Fibroblast of villous mesenchyme (primary cell): ENCODE measurements at regions not wholly inside any gene's neighbourhood (a gene's known extent, or its start where the extent isn't known, plus 50 kb on each side); places are given as distances from the start of the nearest gene placed in this dataset.

Experiments used
- DNase-seq: peaks from one replicate; pipeline ENCODE4 v3.0.0-alpha.2; 2010; ENCODE audit warnings: low read depth
- H3K4me3 ChIP-seq: 2 replicates; pipeline ENCODE4 v1.5.1; 2011; ENCODE audit warnings: low read depth, mild to moderate bottlenecking, low read length
- CTCF ChIP-seq: IDR thresholded peaks from 2 replicates; pipeline ENCODE4 v1.5.1; 2012; ENCODE audit warnings: low read depth, mild to moderate bottlenecking, low read length; ENCODE audit not compliant: insufficient read depth

- DNase-seq: no peak
- no peak overlapping the region for H3K4me3 ChIP-seq
- no peak for TF ChIP-seq CTCF
Observed at GRCh38 chr12:115362339-115362976, 678.5 kb upstream of the TBX3 start.

- TF ChIP-seq CTCF: no peak
- H3K4me3 ChIP-seq: no peak overlapping the region
- no peak for DNase-seq
Observed at GRCh38 chr12:115357681-115358080, 673.7 kb upstream of the TBX3 start.

- no peak for TF ChIP-seq CTCF
- no peak overlapping the region for H3K4me3 ChIP-seq
- no peak for DNase-seq
Observed at GRCh38 chr12:115355301-115355700, 671.3 kb upstream of the TBX3 start.

GRCh38 chr12:115354007-115354890 is 670.3 kb upstream of the TBX3 start:
- peak overlapping the region; percentile 49 for H3K4me3 ChIP-seq
- no peak for TF ChIP-seq CTCF
- peak; percentile 96 for DNase-seq

- TF ChIP-seq CTCF: no peak
- H3K4me3 ChIP-seq: no peak overlapping the region
- no peak for DNase-seq
Observed at GRCh38 chr12:115353467-115353866, 669.5 kb upstream of the TBX3 start.

- no peak for TF ChIP-seq CTCF
- peak; percentile 85 for DNase-seq
- no peak overlapping the region for H3K4me3 ChIP-seq
Observed at GRCh38 chr12:115351514-115352077, 667.6 kb upstream of the TBX3 start.
